Cardiac fibroblast (primary cell): ENCODE measurements at regions not wholly inside any gene's neighbourhood (a gene's known extent, or its start where the extent isn't known, plus 50 kb on each side); places are given as distances from the start of the nearest gene placed in this dataset.

ENCODE experiments used
- DNase-seq, 2 donors: peaks; one replicate each; pipeline versions ENCODE4 v3.0.0 to v3.0.0-alpha.2; 2010; ENCODE audit warnings: low read depth in 2 of 2
- H3K4me3 ChIP-seq, 2 donors: replicated peaks in 1 of 2; 1 replicate in 1 of 2; 2 replicates in 1 of 2; pipeline ENCODE4 v1.5.1; 2011; ENCODE audit warnings: low read depth in 2 of 2, low read length in 2 of 2, mild to moderate bottlenecking in 2 of 2, moderate library complexity in 1 of 2
- TF ChIP-seq, protein P1 (sequence below): IDR thresholded peaks from one replicate; pipeline ENCODE4 v1.5.1; 2011; ENCODE audit warnings: low read depth, mild to moderate bottlenecking, low read length, inconsistent platforms

DNA sequence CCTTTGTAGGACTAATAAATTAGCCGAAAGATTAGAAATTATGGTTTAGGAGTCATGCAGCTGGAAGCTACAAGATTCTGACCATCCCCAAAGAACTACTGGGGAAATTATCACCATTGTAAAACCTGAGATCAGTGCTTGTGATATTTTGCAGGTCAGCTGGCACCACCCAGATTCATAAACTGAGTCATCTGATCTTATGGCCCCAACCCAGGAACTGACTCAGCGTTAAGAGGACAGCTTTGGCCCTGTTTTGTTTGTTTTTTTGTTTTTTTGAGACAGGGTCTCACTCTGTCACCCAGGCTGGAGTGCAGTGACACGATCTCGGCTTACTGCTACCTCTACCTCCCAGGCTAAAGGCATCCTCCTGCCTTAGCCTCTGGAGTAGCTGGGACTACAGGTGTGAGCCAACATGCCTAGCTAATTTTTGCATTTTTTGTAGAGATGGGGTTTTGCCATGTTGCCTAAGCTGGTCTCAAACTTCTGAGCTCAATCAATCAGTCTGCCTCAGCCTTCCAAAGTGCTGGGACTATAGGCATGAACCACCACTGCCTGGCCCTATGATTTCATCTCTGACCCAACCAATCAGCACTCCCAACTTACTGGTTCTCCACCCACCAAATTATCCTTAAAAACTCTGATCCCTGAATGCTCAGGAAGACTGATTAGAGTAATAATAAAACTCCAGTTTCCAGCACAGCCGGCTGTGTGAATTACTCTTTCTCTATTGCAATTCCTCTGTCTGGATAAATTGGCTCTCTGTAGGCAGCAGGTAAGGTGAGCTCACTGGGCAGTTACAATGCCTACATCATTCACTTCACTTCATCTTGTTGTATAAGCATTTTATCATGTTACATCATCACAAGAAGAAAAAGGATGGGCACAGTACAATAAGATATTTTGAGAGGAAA, 79.4 kb upstream of the KSR1 start:
- DNase-seq = peak; percentile 41 to 82
- no peak overlapping the region for H3K4me3 ChIP-seq
- TF ChIP-seq, protein P1, sequence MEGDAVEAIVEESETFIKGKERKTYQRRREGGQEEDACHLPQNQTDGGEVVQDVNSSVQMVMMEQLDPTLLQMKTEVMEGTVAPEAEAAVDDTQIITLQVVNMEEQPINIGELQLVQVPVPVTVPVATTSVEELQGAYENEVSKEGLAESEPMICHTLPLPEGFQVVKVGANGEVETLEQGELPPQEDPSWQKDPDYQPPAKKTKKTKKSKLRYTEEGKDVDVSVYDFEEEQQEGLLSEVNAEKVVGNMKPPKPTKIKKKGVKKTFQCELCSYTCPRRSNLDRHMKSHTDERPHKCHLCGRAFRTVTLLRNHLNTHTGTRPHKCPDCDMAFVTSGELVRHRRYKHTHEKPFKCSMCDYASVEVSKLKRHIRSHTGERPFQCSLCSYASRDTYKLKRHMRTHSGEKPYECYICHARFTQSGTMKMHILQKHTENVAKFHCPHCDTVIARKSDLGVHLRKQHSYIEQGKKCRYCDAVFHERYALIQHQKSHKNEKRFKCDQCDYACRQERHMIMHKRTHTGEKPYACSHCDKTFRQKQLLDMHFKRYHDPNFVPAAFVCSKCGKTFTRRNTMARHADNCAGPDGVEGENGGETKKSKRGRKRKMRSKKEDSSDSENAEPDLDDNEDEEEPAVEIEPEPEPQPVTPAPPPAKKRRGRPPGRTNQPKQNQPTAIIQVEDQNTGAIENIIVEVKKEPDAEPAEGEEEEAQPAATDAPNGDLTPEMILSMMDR = no peak

DNA sequence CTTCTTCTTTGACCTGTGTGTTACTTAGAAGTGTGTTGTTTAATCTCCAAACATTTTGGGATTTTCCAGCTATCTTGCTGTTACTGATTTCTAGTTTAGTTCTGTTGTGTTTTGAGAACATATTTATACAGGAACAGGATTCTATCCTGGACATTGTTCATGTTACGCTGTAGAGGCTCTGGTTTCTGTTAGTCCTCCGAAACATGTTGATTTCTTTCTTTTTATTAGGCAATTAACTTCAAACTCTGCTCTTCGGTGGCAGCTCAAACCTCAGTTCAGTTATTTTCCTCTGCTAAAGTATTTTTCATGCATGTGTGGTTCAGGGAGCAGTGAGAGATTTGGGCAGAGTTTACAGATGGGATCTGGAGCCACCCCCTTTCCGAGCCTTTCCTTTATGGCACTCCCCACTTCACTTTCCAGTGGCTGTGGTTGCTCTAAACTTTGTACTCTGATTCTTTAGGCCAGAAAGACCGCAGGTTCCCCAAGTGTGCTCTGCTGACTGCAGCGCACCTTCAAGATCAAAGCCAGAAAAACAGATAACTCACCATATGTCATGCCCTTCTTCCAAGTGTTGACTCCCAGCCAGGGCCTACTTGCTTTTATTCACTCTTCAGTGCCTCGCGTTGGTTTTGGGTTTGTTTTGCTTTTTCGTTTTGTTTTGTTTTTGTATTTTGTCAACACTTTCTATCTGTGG, 77.6 kb upstream of the KSR1 start:
- TF ChIP-seq, protein P1 = no peak
- no peak overlapping the region for H3K4me3 ChIP-seq
- no peak for DNase-seq

DNA sequence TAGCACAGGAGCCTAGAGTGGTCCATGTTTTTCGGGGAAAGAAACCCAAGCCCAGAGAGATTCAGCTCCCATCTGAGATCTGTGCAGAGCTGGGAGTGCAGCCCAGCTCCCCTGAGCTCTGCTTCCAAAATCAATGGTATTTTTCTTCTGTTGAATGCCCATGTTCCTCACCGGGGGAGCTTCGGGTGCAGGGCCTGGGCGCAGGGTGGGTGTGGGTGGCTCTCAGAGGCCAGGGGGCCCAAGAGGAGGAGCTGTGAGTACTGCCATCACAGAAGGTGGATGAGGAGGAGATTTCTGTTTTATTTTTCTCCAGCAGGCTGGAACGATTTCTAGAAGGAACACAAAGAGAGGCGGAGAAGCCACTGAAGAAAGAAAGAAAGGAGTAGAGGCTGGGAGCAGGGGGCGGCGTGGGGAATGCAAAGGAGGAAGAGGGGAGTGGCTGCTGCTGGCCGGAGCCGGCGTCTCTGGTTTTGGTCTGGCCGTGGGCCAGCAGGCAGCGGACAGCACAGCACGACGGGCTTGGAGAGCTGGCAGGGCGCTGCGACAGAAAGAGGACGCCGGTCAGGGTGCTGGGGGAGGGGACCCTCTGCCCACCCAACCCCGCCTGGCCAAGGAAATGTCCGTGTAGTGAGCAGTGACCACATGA, 76.2 kb upstream of the KSR1 start:
- H3K4me3 ChIP-seq = peak overlapping the region; percentile 8 to 22

DNA sequence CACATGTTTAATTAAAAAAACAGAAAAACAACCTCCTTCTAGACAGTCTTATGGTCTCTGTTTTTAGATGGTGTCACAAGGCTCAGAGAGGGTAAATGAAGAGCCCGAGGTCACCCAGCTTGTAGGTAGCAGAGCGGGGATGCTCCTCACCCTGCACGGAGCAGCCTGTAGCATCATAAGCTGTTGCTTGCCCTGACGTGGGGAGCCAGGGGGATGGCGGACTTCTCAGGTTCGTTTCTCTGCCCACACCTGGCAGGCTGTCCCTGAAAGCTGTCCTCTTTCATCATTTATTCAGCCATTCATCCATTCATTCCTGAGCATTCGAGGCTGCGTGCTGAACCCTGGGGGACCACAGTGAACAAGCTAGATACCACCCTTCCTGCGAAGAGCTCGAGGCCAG, 75.7 kb upstream of the KSR1 start:
- DNase-seq = no peak
- TF ChIP-seq, protein P1 = no peak
- peak overlapping the region in 1 of 2 donors; percentile 8 for H3K4me3 ChIP-seq

More for the DNA sequence above, 76.2 kb upstream of the KSR1 start:
- TF ChIP-seq, protein P1 = no peak
- peak; percentile 53 to 76 for DNase-seq

DNA sequence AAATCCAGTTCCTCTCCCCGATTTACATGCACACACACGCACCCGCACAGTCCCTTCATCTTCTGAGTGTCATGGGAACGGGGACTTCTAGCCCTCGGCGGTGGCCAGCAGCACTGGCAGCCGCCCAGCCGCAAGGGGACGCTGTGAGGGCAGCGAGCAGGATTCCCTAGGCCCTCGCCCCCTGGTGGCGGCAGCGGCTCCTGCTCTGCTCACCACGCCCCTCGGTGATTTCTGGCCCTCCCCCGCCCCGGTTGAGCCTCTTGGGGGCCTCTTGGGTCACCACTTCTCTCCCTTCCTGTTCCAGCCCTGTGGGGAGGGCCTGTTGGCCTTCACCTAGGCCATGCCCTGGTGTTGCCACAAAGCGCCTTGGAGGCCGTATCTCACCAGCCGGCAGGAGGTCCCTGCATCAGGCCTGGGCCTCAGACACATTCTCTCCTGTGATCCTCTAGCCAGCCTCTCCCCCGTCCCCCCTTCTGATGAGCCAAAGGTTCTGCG, 75.2 kb upstream of the KSR1 start:
- TF ChIP-seq, protein P1 = peak; percentile 99
- H3K4me3 ChIP-seq = no peak overlapping the region
- peak; percentile 55 to 66 for DNase-seq

DNA sequence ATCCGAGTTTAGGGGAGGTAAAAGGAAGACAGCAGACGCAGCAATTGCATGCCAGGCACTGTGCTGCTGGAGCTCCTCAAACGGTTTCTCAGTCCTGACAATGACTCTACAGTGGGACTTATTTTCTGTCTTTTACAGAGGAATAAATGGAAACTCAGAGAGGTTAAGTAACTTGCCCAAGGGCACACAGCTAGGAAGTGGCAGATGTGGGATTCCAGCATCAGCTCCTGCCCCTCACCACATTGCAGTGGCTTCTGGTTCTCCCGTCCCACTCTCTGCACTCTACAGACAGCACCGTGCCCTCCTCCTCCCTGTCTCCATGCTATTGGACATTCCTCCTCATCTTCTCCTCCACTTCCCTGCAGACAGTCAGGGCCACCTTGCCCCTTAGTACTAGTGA, 74.2 kb upstream of the KSR1 start:
- no peak overlapping the region for H3K4me3 ChIP-seq
- DNase-seq = no peak
- TF ChIP-seq, protein P1 = no peak
